ENCODE measurements at regions not wholly inside any gene's neighbourhood (a gene's known extent, or its start where the extent isn't known, plus 50 kb on each side); places are given as distances from the start of the nearest gene placed in this dataset.

DNA sequence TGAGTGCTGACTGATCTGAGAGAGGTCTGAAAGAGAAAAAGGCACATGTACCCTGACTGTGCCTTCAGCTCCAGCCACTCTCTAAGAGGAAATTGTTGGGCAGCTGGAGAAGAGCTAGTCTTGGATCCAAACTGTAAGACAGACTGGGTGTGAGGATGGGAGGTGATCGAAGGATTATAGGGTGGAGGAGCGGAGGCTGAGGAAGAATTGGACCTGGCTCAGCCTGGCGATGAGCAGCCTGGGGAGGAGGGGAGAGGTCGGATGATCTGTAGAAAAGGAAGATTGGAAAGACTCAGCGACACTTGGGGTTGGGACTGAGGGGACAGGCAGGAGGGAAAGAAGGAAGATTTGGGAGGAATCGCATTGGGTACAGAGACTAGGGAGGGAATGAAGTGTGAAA lies 98.6 kb upstream of the SLC25A48 start:
- TF ChIP-seq, protein P1, sequence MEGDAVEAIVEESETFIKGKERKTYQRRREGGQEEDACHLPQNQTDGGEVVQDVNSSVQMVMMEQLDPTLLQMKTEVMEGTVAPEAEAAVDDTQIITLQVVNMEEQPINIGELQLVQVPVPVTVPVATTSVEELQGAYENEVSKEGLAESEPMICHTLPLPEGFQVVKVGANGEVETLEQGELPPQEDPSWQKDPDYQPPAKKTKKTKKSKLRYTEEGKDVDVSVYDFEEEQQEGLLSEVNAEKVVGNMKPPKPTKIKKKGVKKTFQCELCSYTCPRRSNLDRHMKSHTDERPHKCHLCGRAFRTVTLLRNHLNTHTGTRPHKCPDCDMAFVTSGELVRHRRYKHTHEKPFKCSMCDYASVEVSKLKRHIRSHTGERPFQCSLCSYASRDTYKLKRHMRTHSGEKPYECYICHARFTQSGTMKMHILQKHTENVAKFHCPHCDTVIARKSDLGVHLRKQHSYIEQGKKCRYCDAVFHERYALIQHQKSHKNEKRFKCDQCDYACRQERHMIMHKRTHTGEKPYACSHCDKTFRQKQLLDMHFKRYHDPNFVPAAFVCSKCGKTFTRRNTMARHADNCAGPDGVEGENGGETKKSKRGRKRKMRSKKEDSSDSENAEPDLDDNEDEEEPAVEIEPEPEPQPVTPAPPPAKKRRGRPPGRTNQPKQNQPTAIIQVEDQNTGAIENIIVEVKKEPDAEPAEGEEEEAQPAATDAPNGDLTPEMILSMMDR (IDR thresholded peaks at IDR 0.05), result no peak
- no peak for TF ChIP-seq POLR2A (IDR thresholded peaks at IDR 0.05)
